Neural crest cell (in vitro differentiated cells): ENCODE measurements at regions not wholly inside any gene's neighbourhood (a gene's known extent, or its start where the extent isn't known, plus 50 kb on each side); places are given as distances from the start of the nearest gene placed in this dataset.
A peak's percentile ranks its signal among the peaks of the same experiment; 100 is the strongest.
"Not testable (repeated sequence)": the region's sequence is repeated elsewhere in the genome, so short reads cannot be mapped to it uniquely, and the experiment has no call there.

ENCODE experiments used
- DNase-seq: peaks from one replicate; pipeline ENCODE4 v3.0.0; 2021; ENCODE audit warnings: low read depth, mixed read lengths, low spot score
- H3K27ac Mint-ChIP-seq: one replicate; pipeline ENCODE4 v1.8.0; 2021; ENCODE audit warnings: mild to moderate bottlenecking, mixed read lengths; ENCODE audit not compliant: unreplicated experiment
- H3K27me3 Mint-ChIP-seq: 2 replicates; pipeline ENCODE4 v1.8.0; 2021; ENCODE audit warnings: low read depth, mild to moderate bottlenecking, mixed read lengths
- H3K36me3 Mint-ChIP-seq: 2 replicates; pipeline ENCODE4 v1.8.0; 2021; ENCODE audit warnings: low read depth, mild to moderate bottlenecking, mixed read lengths
- H3K4me1 Mint-ChIP-seq: 2 replicates; pipeline ENCODE4 v1.8.0; 2021; ENCODE audit warnings: mixed read lengths
- H3K4me3 Mint-ChIP-seq: one replicate; pipeline ENCODE4 v1.8.0; 2021; ENCODE audit warnings: mild to moderate bottlenecking, mixed read lengths
- H3K9me3 Mint-ChIP-seq: 2 replicates; pipeline ENCODE4 v1.8.0; 2021; ENCODE audit warnings: mixed read lengths
- TF ChIP-seq, protein P1 (sequence below): fragments of 200-600 bp; sonication (generic); conservative IDR thresholded peaks from 2 replicates; pipeline ENCODE4 v1.5.0; 2021; ENCODE audit warnings: antibody characterized with exemption, mild to moderate bottlenecking

DNA sequence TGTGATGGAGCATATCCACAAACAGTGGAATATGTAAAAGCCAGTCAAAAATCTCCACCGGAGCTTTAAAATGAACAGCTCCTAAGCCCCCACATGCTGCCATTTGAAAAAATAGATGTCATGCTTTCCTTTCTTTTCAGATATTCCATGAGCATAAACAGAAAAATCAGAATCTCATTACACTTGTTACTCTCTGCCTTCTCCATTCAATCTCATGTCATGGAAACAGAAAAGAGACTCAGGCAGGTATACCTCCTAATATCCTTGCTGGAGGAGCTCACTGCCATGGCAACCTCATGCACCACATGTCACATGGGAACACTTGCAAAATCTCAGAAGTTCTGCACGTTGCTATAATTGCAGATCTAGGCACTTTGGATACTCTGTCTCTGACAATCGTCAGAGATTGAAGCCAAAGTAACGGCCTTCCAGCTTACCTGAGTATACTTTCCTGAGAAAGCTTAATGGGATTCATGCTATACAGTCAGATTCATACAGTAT, 317.0 kb upstream of the ADAMTS9 start:
- Mint-ChIP-seq H3K36me3 (no peaks in the 10 kb centered on the region), H3K27ac (no peak overlapping the region), H3K9me3 (no peaks in the 10 kb centered on the region), H3K4me1 (peaks cover 12% of the 10 kb centered on the region), H3K27me3 (no peaks in the 10 kb centered on the region), H3K4me3 (no peak overlapping the region)
- TF ChIP-seq, protein P1, sequence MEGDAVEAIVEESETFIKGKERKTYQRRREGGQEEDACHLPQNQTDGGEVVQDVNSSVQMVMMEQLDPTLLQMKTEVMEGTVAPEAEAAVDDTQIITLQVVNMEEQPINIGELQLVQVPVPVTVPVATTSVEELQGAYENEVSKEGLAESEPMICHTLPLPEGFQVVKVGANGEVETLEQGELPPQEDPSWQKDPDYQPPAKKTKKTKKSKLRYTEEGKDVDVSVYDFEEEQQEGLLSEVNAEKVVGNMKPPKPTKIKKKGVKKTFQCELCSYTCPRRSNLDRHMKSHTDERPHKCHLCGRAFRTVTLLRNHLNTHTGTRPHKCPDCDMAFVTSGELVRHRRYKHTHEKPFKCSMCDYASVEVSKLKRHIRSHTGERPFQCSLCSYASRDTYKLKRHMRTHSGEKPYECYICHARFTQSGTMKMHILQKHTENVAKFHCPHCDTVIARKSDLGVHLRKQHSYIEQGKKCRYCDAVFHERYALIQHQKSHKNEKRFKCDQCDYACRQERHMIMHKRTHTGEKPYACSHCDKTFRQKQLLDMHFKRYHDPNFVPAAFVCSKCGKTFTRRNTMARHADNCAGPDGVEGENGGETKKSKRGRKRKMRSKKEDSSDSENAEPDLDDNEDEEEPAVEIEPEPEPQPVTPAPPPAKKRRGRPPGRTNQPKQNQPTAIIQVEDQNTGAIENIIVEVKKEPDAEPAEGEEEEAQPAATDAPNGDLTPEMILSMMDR: no peak
- no peak for DNase-seq

DNA sequence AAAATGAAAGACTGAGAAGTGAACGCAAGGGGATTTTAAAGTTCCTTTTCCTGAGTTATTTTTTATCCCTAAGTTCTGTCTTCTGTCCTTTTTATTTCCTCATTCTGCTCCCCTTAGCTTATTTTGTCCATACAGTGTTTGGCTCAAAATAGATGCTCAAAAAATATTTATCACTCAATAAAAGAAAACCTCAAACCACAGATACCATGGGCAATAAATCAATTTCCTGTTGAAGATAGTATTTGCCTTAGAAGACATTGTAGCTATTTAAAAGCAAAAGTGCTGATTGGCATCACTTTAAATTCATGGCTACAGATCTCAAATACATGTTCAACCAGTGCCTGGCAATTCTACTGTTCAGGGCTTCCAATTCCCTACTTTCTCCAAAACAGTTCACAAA, 316.5 kb upstream of the ADAMTS9 start:
- Mint-ChIP-seq H3K4me1 (peaks cover 16% of the 10 kb centered on the region), H3K27me3 (no peaks in the 10 kb centered on the region), H3K36me3 (no peaks in the 10 kb centered on the region), H3K27ac (no peak overlapping the region), H3K4me3 (no peak overlapping the region), H3K9me3 (no peaks in the 10 kb centered on the region)
- no peak for DNase-seq
- TF ChIP-seq, protein P1: no peak

DNA sequence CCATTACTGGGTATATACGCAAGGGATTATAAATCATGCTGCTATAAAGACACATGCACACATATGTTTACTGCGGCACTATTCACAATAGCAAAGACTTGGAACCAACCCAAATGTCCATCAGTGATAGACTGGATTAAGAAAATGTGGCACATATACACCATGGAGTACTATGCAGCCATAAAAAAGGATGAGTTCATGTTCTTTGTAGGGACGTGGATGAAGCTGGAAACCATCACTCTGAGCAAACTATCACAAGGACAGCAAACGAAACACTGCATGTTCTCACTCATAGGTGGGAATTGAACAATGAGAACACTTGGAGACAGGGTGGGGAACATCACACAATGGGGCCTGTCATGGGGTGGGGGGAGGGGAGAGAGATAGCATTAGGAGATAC, 313.3 kb upstream of the ADAMTS9 start:
- H3K9me3 Mint-ChIP-seq, H3K36me3 Mint-ChIP-seq, DNase-seq, H3K27ac Mint-ChIP-seq, H3K27me3 Mint-ChIP-seq, H3K4me3 Mint-ChIP-seq: not testable (repeated sequence)
- H3K4me1 Mint-ChIP-seq: peaks cover 32% of the 10 kb centered on the region

DNA sequence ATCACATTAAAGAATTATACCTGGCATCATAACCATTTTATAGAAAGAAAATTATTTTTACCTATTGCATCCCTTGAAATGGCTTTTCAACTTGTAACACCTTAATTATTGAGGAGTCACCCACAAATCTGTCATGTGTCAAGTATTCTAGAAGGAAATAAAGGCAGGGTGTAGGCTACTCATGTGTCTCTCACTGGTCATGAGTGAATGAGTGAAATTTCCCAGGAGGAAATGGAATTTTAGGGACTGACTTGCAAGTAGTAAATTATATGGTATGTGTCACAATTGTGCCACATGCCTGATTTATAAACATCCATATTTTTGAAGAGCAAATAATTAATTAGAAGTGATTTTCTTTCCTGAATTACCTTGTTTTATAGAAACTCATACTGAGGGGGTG, 310.5 kb upstream of the ADAMTS9 start:
- TF ChIP-seq, protein P1: no peak
- Mint-ChIP-seq H3K27ac (no peak overlapping the region), H3K9me3 (no peaks in the 10 kb centered on the region), H3K4me3 (no peak overlapping the region), H3K36me3 (no peaks in the 10 kb centered on the region), H3K4me1 (peaks cover 41% of the 10 kb centered on the region), H3K27me3 (no peaks in the 10 kb centered on the region)
- no peak for DNase-seq

DNA sequence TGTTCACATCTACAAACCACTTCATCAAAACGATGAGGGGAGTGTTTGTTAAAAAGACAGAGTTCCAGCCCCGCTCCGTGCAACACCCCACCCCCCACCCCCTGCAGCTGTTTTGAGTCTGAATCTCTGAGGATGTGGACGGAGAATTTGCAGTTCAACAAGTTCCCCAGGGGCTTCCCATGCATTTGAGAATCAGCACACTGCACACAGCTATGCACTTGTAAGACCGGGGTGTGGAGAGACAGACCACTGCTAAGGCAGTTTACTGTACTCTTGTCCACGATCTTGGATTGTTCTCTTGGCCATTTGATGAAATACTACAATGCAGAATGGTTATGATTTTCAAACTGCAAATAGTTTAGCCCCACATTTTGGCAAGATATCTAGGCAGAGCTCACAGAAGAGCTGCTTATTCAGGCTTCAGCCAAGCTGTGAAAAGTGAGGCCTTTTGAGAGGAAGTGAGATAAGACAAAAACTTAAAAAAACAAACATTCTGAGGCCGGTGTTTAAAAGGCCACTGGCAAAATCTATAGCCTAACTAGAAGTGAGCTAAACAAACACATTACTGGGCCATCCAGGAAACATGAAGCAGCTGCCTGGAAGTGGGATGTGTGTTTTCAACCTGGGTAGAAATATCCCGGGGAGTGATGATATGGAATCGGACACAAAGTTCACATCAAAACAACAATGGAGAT, 308.2 kb upstream of the ADAMTS9 start:
- H3K27me3 Mint-ChIP-seq: no peaks in the 10 kb centered on the region
- H3K9me3 Mint-ChIP-seq: no peaks in the 10 kb centered on the region
- H3K36me3 Mint-ChIP-seq: no peaks in the 10 kb centered on the region
- peak overlapping the region; percentile 15 for H3K27ac Mint-ChIP-seq
- TF ChIP-seq, protein P1: no peak
- no peak overlapping the region for H3K4me3 Mint-ChIP-seq
- DNase-seq: no peak
- H3K4me1 Mint-ChIP-seq: peaks cover 41% of the 10 kb centered on the region

DNA sequence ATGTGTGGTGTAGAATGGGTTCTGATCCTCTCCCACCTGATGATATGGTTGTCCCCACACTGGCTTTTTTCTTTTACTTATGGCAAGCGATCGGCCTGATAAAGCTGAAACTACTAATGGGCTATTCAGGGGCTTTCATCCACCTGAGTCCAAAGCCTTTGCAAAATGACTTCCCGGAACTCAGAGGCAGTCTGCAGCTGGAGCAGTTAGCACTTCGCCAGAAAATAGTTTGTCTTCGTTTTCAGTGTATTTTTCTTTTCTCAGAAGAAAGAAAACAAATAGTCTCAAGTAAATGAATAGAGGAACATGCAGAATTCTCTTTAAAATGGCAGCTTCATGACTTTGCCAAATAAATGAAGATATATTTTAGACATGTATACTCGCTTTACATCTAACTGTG, 306.0 kb upstream of the ADAMTS9 start:
- Mint-ChIP-seq H3K36me3 (no peaks in the 10 kb centered on the region), H3K4me3 (no peak overlapping the region), H3K27ac (peak overlapping the region; percentile 65), H3K9me3 (peaks cover under 1% of the 10 kb centered on the region), H3K27me3 (no peaks in the 10 kb centered on the region), H3K4me1 (peaks cover 25% of the 10 kb centered on the region)
- DNase-seq: no peak
- TF ChIP-seq, protein P1: no peak
